Ascending aorta (tissue), 2 donors: ENCODE measurements at regions not wholly inside any gene's neighbourhood (a gene's known extent, or its start where the extent isn't known, plus 50 kb on each side); places are given as distances from the start of the nearest gene placed in this dataset.

Experiments used
- DNase-seq, 2 donors: peaks; one replicate each; pipeline ENCODE4 v3.0.0-alpha.2; 2019; ENCODE audit warnings: low spot score in 2 of 2
- H3K27ac ChIP-seq, 2 donors: fragments of 200-600 bp; sonication (generic); one replicate each; pipeline ENCODE4 v1.5.1; 2016 to 2017; ENCODE audit warnings: mild to moderate bottlenecking in 1 of 2
- H3K27me3 ChIP-seq: fragments of 200-600 bp; sonication (generic); one replicate; pipeline ENCODE4 v1.5.1; 2017
- H3K36me3 ChIP-seq, 2 donors: fragments of 200-600 bp; sonication (generic); one replicate each; pipeline ENCODE4 v1.5.1; 2016
- H3K4me1 ChIP-seq, 2 donors: fragments of 200-600 bp; sonication (generic); one replicate each; pipeline ENCODE4 v1.5.1; 2016 to 2017; ENCODE audit warnings: mild to moderate bottlenecking in 1 of 2
- H3K4me3 ChIP-seq, 2 donors: fragments of 200-600 bp; sonication (generic); one replicate each; pipeline ENCODE4 v1.5.1; 2016 to 2017; ENCODE audit warnings: mild to moderate bottlenecking in 1 of 2
- H3K9me3 ChIP-seq, 2 donors: fragments of 200-600 bp; sonication (generic); one replicate each; pipeline ENCODE4 v1.5.1; 2016
- CTCF ChIP-seq, 3 experiments: fragments of 200-600 bp in 2 of 3; fragments of 450-650 bp in 1 of 3; sonication (generic) in 2 of 3; IDR thresholded peaks; one replicate each; pipeline ENCODE4 v1.5.1; 2016 to 2019; ENCODE audit warnings: antibody characterized with exemption in 3 of 3, mild to moderate bottlenecking in 1 of 3, moderate library complexity in 1 of 3
- intact Hi-C: fragments of 100-400 bp; cut with DNase I; formaldehyde crosslinking; loops from one replicate; pipeline ENCODE4 v1.15.1; 2023

GRCh38 chr20:40073535-40074111 lies 615.4 kb downstream of the MAFB start:
- Histone ChIP-seq H3K27me3 (no peaks in the 10 kb centered on the region), H3K27ac (no peak overlapping the region), H3K36me3 (no peaks in the 10 kb centered on the region), H3K4me1 (no peaks in the 10 kb centered on the region), H3K4me3 (no peak overlapping the region), H3K9me3 (peaks cover 0 to 6% of the 10 kb centered on the region in 2 donors)
- intact Hi-C loops: no loop called here
- no peak for DNase-seq
- TF ChIP-seq CTCF (IDR thresholded peaks at IDR 0.05): no peak

DNA sequence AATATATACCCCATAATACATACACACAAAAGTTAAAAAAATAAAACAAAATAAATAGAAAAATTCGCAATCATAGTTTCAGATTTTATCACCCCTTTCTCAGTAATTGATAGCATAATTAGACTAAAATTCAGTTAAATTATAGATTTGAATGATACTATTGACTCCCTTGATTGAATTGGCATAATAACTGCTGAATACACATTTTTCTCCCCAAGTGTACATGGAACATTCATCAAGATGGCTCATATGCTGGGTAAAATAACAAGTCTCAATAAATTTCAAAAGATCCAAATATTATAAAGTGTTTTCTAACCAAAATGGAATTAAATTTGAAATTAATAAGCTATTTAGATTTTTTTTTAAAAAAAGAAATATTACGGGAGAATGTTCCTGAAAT lies 616.1 kb downstream of the MAFB start:
- H3K36me3 ChIP-seq: no peaks in the 10 kb centered on the region
- peaks cover 0 to 6% of the 10 kb centered on the region in 2 donors for H3K9me3 ChIP-seq
- no peak overlapping the region for H3K27ac ChIP-seq
- intact Hi-C loops: no loop called here
- no peak for DNase-seq
- H3K27me3 ChIP-seq: no peaks in the 10 kb centered on the region
- H3K4me3 ChIP-seq: no peak overlapping the region
- H3K4me1 ChIP-seq: no peaks in the 10 kb centered on the region
- TF ChIP-seq CTCF (IDR thresholded peaks at IDR 0.05): no peak

- no peaks in the 10 kb centered on the region for H3K9me3 ChIP-seq
- no peak overlapping the region for H3K27ac ChIP-seq
- no peaks in the 10 kb centered on the region for H3K4me1 ChIP-seq
- no peak overlapping the region for H3K4me3 ChIP-seq
- intact Hi-C loops: no loop called here
- no peak for DNase-seq
- no peak for TF ChIP-seq CTCF (IDR thresholded peaks at IDR 0.05)
- no peaks in the 10 kb centered on the region for H3K27me3 ChIP-seq
- no peaks in the 10 kb centered on the region for H3K36me3 ChIP-seq
These were observed 632.9 kb downstream of the MAFB start for GRCh38 chr20:40056171-40056570.

- no peak for TF ChIP-seq CTCF (IDR thresholded peaks at IDR 0.05)
- Histone ChIP-seq H3K4me1 (no peaks in the 10 kb centered on the region), H3K9me3 (no peaks in the 10 kb centered on the region), H3K27ac (no peak overlapping the region), H3K4me3 (no peak overlapping the region), H3K36me3 (no peaks in the 10 kb centered on the region), H3K27me3 (no peaks in the 10 kb centered on the region)
- DNase-seq: no peak
- intact Hi-C loops: no loop called here
These were observed 633.3 kb downstream of the MAFB start for GRCh38 chr20:40055711-40056110.

GRCh38 chr20:40054311-40054710 lies 634.7 kb downstream of the MAFB start:
- no peak for DNase-seq
- H3K4me1 ChIP-seq: no peaks in the 10 kb centered on the region
- H3K27ac ChIP-seq: no peak overlapping the region
- no peak for TF ChIP-seq CTCF (IDR thresholded peaks at IDR 0.05)
- no peaks in the 10 kb centered on the region for H3K27me3 ChIP-seq
- no peaks in the 10 kb centered on the region for H3K9me3 ChIP-seq
- intact Hi-C loops: no loop called here
- no peak overlapping the region for H3K4me3 ChIP-seq
- H3K36me3 ChIP-seq: no peaks in the 10 kb centered on the region

- H3K27me3 ChIP-seq: no peaks in the 10 kb centered on the region
- no peak for DNase-seq
- no peak overlapping the region for H3K27ac ChIP-seq
- no peaks in the 10 kb centered on the region for H3K9me3 ChIP-seq
- TF ChIP-seq CTCF (IDR thresholded peaks at IDR 0.05): no peak
- no peaks in the 10 kb centered on the region for H3K36me3 ChIP-seq
- no peaks in the 10 kb centered on the region for H3K4me1 ChIP-seq
- H3K4me3 ChIP-seq: no peak overlapping the region
- intact Hi-C loops: no loop called here
These were observed 638.4 kb downstream of the MAFB start for GRCh38 chr20:40050596-40050995.
